GM19467 (cell line): ENCODE measurements at regions not wholly inside any gene's neighbourhood (a gene's known extent, or its start where the extent isn't known, plus 50 kb on each side); places are given as distances from the start of the nearest gene placed in this dataset.
"Not testable (repeated sequence)": the region's sequence is repeated elsewhere in the genome, so short reads cannot be mapped to it uniquely, and the experiment has no call there.

Experiments
- ATAC-seq: cut with Tn5 transposase; IDR thresholded peaks from one replicate; pipeline ENCODE4 v1.9.1; 2021; ENCODE audit warnings: mild to moderate bottlenecking, moderate library complexity; ENCODE audit not compliant: unreplicated experiment

DNA sequence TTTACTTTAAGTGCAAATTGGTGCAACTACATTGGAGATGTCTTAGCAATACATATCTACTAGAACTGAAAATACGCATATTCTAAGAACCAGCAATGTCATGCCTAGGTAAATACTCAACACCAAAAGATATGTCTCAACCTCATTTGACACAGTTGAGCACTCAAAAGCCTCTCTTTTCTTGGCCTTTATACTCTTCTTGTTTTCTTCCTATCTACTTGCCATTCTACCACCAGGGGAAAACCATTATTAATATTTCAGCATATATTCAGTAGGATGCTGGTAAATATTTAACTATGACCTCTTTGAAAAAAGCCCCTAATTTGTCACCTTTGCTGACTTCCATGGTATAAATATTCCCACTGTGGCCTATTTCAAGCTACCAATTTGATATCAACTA lies 443.8 kb downstream of the LRRC70 start:
- ATAC-seq = no peak

DNA sequence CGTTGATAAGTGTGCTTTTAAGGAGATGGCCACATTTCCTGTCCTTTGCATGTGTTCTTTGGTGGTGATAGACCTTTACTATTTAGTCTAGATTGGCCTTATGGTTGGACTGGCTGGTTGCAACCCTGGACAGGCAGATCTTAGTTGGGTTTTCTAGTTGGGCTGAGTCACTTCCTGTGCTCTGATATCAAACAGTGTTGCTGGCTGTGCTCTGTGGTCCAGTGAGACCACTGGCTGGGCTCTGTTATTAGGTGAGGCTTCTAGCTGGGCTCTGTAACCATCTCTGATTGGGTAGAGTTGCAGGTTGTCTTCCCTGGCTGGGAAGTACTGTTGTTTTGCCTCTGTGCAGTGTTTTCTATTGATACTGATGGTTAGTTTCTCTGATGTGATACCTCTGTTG lies 432.5 kb downstream of the LRRC70 start:
- no peak for ATAC-seq

DNA sequence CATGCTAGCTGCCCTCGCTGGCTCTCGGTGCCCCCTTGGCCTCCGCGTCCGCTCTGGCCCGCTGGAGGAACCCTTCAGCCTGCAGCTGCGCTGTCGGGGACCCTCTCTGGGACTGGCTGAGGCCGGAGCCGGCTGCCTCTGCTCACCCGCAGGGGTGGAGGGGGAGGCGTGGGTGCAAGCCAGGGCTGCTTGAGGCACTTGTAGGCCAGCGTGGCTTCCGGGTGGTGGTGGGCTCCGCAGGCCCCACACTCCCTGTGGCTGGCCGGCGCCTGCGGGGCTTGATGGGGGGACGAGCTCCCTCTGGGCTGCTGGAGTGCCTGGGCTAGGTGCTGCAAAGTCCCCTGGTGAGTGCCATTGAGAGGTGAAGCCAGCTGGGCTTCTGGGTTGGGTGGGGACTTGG lies 429.6 kb downstream of the LRRC70 start:
- ATAC-seq = no peak

DNA sequence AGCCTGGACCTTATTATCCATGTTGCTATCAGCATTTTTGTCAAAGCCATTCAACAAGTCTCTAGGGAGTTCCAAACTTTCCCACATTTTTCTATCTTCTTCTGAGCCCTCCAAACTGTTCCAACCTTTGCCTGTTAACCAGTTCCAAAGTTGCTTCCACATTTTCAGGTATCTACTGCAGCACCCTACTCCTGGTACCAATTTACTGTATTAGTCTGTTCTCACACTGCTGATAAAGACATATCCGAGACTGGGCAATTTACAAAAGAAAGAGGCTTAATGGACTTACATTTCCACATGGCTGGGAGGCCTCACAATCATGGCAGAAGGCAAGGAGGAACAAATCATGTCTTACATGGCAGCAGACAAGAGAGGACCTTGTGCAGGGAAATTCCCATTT lies 416.2 kb downstream of the LRRC70 start:
- ATAC-seq = not testable (repeated sequence)

DNA sequence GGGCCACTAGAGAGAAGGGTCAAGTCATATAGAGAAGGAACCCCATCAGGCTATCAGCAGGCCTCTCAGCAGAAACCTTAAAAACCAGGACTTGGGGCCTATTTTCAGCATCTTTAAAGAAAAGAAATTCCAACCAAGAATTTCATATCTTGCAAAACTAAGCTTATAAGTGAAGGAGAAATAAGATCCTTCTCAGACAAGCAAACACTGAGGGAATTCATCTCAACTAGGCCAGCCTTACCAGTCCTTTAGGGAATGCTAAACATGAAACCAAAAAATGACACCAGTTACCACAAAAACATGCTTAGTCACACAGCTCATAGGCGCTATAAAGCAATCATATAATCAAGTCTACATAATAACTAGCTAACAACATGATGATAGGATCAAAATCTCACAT lies 407.1 kb downstream of the LRRC70 start:
- ATAC-seq = no peak

DNA sequence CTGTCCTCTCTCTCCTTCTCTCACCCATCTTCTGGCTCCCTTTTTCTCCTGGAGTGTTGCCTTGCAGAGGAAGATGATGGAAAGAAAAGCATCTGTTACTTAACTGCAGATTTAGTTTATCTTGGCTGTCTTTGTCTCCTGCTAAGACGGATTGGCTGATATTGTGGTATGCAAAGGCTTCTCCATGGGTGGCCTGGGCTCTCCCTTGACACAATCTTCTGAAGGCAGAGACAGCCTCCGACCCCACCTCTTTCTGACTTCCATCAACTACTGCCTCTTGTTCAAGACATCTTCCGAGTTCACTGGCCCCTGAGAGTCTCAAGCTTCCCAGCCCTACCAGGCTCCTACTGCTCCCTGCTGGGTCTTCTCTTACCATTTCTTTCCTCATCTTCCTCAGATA lies 403.7 kb downstream of the LRRC70 start:
- ATAC-seq = no peak

DNA sequence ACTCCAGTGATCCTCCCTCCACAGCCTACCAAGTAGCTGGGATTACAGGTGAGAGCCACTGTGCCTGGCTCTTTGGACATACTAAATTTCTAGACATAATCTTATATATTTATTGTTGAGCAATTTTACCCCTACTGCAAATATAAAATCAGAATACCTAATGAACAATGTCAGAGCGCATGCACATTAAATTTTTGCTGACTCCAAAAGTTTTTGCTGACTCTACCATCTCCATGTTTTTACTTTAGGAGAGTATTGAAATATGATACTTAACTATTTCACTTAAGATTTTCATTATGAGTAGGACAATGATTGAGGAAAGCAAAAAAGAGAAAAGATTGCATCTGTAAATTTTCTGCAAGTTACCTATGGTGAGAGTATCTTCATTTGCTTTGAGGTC lies 402.3 kb downstream of the LRRC70 start:
- no peak for ATAC-seq

DNA sequence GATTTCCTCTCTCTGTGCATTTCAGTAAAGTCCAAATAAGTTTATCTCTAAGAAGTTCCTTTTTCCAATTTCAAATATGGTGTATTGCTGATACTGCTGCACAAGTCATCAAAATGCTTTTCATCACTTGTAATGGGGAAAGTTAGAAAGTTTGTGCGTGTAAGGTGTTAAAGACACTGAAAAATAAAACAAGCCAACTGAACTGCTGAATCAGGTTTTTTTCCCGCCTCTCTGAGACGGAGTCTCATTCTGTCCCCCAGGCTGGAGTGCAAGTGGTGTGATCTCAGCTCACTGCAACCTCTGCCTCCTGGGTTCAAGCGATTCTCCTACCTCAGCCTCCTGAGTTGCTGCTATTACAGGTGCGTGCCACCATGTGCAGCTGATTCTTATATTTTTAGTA lies 400.9 kb downstream of the LRRC70 start:
- no peak for ATAC-seq

DNA sequence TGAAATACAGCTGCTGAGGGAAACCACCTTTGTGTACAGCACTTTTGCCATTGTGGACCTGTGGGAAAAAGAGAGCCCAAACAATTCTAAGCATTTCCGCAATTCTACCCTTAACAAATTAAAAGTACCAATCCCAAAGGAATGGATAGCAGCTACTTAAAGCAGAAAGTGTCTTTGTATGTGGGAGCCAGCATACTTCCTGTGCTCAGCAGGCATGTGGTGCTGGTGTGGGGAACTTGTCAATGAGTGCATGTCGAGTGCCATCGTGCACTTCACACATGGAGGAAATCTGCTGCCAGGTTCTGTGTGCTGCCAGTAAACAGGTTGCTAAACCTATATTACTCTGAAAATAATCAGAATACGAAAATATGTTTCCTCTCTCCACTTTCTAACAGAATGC lies 399.0 kb downstream of the LRRC70 start:
- no peak for ATAC-seq

DNA sequence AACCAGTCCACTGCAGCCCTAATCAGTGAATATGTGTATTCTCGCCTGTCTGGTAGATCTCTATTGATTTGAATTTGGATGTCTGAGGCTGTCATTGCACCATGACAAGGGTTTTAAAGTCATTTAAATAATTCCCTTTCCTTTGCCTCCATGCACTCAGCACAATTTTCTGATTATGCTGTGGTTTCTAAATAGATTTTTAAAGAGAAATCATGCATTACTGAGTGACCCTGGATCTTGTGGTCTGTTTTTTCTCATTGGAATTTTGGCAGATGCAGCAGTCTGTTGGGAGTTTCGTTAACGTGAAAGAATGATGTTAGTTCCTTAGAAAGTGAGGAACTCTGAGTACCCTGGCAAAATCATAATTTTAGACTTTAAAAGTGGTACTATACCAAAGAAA lies 396.0 kb downstream of the LRRC70 start:
- no peak for ATAC-seq

DNA sequence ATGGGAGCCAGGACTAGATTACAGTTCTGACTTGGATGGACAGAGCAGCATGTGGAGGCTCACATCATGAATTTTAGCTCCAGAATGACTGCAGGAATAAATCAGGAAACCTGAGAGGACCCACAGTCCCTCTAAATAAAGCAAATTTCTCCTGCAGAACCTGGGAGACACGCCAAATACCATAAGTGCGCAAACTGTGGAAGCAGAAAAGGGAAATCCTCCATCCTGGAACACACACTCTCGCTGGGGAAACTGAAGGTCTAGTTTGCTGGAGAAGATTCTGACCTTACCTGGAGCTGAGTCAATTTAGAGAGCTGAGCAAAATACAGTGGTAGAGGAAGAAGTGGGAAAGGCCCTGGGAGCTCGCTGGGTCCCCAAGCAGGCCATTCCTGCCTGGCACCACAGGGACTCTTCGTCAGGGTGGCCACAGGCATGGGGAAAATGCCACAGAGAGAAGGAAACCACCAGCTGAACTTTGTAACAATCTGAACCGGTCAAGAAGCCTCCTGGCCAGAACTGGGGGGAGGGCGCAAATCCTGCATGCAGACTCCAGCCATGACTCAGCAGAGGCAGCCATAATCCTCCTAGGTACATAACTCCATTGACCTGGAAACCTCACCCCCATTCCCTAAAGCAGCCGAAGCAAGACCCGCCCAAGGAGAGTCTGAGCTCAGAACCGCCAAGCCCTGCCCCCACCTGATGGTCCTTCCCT lies 390.9 kb downstream of the LRRC70 start:
- ATAC-seq = no peak

DNA sequence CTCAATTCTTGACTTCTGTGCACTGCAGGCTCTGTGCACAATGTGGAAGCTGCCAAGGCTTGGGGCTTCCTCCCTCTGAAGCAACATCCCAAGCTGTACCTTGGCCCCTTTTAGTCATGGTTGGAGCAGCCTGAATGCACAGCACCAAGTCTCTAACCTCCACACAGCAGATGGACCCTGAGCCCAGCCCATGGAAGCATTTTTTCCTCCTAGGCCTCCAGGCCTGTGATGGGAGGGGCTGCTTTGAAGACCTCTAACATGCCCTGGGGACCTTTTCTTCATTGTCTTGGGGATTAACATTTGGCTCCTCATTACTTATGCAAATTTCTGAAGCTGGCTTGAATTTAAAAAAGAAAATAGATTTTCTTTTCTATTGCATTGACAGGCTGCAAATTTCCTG lies 385.8 kb downstream of the LRRC70 start:
- no peak for ATAC-seq

DNA sequence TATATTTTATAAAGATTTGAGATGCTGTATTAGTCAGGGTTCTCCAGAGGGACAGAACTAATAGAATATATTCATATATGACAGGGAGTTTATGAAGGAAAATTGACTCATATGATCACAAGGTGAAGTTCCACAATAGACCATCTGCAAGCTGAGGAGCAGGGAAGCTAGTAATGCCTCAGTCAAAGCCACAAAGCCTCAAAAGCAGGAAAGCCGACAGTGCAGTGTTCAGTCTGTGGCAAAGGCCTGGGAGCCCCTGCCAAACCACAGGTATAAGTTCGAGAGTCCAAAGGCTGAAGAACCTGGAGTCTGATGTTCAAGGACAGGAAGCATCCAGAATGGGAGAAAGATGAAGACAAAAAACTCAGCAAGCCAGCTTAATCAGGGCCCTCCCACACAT lies 382.2 kb downstream of the LRRC70 start:
- no peak for ATAC-seq

DNA sequence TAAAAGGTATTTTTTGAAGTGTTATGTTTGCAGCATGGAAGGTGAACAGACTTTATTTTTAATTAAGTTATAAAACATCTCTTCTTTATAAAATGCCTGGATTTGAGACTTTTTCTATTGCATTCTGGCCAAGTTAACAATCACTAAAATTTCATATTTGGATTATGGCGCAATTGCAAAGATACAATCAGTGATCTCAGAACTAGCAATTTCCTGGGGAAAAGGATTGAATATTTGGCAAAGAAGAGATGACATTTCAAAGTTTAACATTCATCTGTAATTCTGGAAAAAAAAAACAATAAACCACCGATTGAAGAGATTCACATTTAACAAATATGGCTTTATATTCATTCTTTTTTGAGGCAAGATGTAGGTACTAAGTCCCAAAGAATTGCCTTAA lies 378.0 kb downstream of the LRRC70 start:
- no peak for ATAC-seq

DNA sequence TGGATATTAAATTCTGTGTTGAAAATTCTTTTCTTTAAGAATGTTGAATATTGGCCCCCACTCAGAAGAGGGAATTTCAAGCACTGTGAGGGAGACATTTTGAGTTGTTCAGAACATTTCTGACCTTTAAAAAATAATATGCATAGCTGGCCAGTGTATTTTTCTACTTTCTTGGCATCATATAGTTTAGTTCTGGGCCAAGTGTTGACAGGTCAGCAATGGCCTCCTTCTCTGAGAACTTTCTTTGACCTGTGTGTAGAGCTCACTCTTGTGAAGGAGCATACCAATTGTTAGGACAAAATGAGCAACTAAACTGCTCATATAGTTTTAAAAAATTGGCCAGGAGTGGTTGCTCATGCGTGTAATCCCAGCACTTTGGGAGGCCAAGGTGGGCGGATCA lies 376.0 kb downstream of the LRRC70 start:
- ATAC-seq = no peak

DNA sequence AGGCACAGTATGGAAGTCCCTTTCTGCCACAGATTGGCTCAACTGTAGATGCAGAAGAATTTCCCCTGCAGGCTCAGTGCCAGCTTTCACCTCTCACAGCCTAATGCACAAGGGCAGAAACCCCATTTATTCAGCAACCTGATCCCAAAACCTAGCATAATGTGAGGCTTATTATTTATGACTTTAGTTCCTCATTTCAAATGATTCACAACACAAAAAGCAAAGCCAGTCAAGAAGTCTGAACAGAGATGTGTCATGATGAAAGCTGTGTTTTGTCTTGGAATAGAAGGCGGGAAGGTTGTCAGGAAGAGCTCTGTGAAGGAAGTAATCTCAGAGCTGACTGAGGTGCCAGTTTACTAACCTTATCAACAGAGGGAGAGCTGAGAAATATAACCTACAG lies 369.7 kb downstream of the LRRC70 start:
- no peak for ATAC-seq

DNA sequence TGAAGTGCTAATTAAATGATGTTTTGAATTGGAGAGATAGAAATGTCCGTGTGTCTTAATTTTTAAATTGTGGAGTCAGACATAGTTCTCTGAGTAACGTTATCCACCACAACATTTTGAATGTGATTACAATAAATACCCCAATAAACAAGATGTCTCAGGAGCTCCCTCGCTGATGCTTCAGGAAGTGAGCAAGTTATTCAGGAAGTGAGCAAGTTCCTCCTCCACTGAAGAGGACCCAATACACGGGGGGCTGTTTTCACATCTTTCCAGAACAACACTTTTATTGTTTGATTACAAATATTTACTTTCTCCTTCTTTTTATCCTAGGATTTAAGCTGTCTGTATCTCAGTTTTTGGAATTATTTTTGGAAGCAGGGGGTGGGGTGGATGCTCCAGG lies 363.8 kb downstream of the LRRC70 start:
- ATAC-seq = no peak

DNA sequence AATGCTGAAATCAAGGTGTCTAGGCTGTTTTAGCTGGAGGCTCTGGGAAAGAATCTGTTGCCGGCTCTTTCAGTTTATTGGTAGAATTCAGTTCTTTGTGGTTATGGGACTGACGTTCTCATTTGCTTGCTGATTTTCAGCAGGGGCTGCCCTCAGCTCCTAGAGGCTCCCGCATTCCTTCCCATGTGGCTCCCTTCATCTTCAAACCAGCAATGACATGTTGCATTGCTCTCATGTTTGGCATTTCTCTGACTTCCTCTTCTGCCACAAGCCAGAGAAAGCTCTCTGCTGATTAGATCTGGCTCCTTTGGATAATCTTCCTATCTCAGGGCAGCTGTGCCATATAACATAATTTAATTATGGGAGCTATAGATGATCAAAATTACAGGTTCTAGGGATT lies 360.3 kb downstream of the LRRC70 start:
- no peak for ATAC-seq

DNA sequence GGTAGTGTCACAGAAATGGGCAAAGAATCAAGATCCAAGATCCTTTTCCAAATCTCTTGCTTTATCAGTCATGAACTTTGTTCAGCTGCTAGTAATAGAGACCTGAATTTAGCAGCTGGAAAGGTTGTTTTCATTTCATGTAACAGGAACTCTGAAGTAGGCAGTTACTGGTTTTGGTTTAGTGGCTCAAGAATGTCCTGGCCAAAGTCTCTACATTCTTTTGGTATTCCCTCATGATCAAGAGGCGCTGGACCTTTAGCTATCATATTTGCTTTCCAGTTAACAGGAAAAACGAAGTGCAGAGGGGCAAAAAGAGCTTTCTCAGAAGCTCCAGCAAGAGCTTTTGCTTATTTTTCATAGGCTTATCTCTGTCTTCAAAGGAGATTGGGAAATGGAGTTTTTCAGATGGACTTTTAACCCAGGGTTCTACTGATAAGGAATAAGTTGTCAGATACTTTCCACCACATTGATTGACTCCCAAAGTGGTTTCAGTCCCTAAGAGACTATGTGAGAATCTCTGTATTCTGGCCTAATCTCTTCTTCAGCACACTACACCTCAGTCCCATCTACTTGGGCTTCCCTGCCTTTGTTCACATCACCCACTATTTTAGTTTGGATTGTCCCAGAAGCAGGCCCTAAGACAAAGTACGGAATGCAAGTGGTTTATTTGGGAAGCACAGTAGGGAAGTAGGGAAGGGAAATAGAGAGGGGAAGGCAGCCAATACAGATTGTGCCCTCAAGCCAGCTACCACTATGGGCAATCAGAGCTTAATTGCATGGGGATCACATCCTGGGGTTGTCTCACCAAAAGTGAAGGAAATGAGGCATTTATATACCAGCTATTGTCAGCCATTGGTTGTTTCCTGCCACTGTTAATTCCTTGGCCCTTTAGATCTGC lies 359.3 kb downstream of the LRRC70 start:
- no peak for ATAC-seq

DNA sequence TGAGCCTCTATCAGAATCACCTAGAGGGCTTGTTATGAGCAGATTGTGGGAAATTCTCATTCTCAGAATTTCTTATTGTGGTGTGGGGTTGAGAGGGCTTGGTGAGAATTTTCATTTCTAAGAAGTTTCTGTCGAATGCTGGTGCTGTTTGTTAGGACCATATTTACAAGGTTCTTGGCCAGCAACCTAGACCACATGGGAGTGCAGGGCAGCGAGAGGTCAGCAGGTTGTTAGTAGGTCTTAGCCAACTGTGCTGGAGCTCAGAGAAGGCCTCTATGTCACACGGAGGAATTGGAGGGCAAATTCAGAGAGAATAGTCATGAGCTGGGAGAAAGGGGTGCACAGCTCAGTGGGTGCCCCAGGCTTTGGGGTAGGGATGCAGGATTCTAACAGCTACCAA lies 357.0 kb downstream of the LRRC70 start:
- ATAC-seq = no peak

DNA sequence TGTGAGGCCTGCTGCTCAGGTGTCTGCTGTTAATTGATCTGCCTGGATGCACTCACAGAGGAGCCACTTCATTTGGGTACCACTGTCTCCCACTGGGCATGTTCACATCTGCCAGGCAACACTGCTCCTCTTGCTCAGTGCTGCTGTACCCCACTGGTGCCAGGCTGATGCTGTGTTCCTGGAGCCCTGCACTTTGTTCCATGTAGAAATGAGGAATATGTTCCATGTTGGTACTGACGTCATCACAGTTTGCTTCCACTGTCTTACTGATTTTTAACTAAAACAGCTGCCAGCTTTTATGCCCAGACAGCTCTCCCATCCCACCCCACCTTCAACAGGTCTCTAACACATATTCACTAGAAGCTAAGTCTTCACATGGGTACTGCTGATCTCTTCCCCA lies 355.7 kb downstream of the LRRC70 start:
- ATAC-seq = no peak

DNA sequence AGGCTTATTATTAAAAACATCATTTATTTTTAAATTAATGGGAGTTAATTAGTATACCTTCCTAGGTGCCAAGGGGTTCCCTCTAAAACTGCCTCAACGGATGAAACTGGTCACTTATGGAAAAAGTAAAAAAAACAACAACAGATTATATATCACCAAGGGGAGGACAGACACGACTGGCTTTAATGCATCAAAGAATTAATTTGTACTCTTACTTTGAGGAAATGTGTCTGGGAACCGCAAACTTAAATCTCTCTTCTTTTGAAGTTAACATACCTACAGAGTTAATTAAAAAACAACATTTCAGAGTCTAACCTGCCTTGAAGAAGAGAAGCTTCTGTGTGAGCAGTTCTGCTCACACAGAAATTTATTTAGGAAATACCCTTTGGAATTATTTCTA lies 354.6 kb downstream of the LRRC70 start:
- ATAC-seq = no peak
